ENCODE measurements at regions not wholly inside any gene's neighbourhood (a gene's known extent, or its start where the extent isn't known, plus 50 kb on each side); places are given as distances from the start of the nearest gene placed in this dataset.

- no peaks in the 10 kb centered on the region for H3K79me2 ChIP-seq (ENCODE audit: low read depth)
- H3K4me2 ChIP-seq, result no peak overlapping the region
- no TSS peak for BruUV-seq (replicated peaks)
- no peak overlapping the region for H2AFZ ChIP-seq
- intact Hi-C loops (cut with micrococcal nuclease; ENCODE audit: unreplicated experiment), result no loop called here
- no peaks in the 10 kb centered on the region for H4K20me1 ChIP-seq (ENCODE audit: insufficient read depth)
- H3K27ac ChIP-seq, result no peak overlapping the region
- CTCF ChIA-PET, result interaction anchor here (0.5 kb wide), 1 partner anchor 335 kb away, joined by 3 read pairs; no protein-coding TSS in a partner anchor
- no peaks in the 10 kb centered on the region for H3K27me3 ChIP-seq (ENCODE audit: insufficient read depth, low read depth)
- DNase-seq, result no peak
- peaks cover 25% of the 10 kb centered on the region for H3K4me1 ChIP-seq (replicated peaks; ENCODE audit: insufficient read depth)
- H3K36me3 ChIP-seq (ENCODE audit: low read depth), result no peaks in the 10 kb centered on the region
- H3K9me3 ChIP-seq (ENCODE audit: insufficient read depth, low read depth), result peaks cover 8% of the 10 kb centered on the region; the same call in 1 of the 2 replicates
- H3F3A ChIP-seq (ENCODE audit: insufficient read depth, low read depth), result peaks cover 11% of the 10 kb centered on the region; the same call in 1 of the 2 replicates
- no peak overlapping the region for H3K4me3 ChIP-seq
- H3K9me2 ChIP-seq (ENCODE audit: insufficient read depth), result no peaks in the 10 kb centered on the region
- POLR2A ChIA-PET (ENCODE audit: unreplicated experiment), result no interaction called here
- TF ChIP-seq EZH2 (IDR thresholded peaks at IDR 0.05; ENCODE audit: low read depth) (no peak), CTCF (conservative IDR thresholded peaks at IDR 0.05) (no peak)
Measured at GRCh38 chr5:81803812-81804211, 52.9 kb upstream of the SSBP2 start.

- H3K4me3 ChIP-seq, result no peak overlapping the region
- DNase-seq, result no peak
- H2AFZ ChIP-seq, result no peak overlapping the region
- H3K36me3 ChIP-seq (ENCODE audit: low read depth), result no peaks in the 10 kb centered on the region
- no peaks in the 10 kb centered on the region for H4K20me1 ChIP-seq (ENCODE audit: insufficient read depth)
- ChIA-PET CTCF (no interaction called here), POLR2A (ENCODE audit: unreplicated experiment) (no interaction called here)
- peaks cover 11% of the 10 kb centered on the region; the same call in 1 of the 2 replicates for H3F3A ChIP-seq (ENCODE audit: insufficient read depth, low read depth)
- no peaks in the 10 kb centered on the region for H3K9me2 ChIP-seq (ENCODE audit: insufficient read depth)
- TF ChIP-seq CTCF (conservative IDR thresholded peaks at IDR 0.05) (no peak), EZH2 (IDR thresholded peaks at IDR 0.05; ENCODE audit: low read depth) (no peak)
- no TSS peak for BruUV-seq (replicated peaks)
- H3K79me2 ChIP-seq (ENCODE audit: low read depth), result no peaks in the 10 kb centered on the region
- no peaks in the 10 kb centered on the region for H3K27me3 ChIP-seq (ENCODE audit: insufficient read depth, low read depth)
- intact Hi-C loops (cut with micrococcal nuclease; ENCODE audit: unreplicated experiment), result no loop called here
- no peak overlapping the region for H3K4me2 ChIP-seq
- peaks cover 8% of the 10 kb centered on the region; the same call in 1 of the 2 replicates for H3K9me3 ChIP-seq (ENCODE audit: insufficient read depth, low read depth)
- H3K4me1 ChIP-seq (replicated peaks; ENCODE audit: insufficient read depth), result peaks cover 25% of the 10 kb centered on the region
- H3K27ac ChIP-seq, result no peak overlapping the region
Measured at GRCh38 chr5:81802625-81803024, 51.7 kb upstream of the SSBP2 start.

- H3K4me1 ChIP-seq (replicated peaks; ENCODE audit: insufficient read depth), result peaks cover 25% of the 10 kb centered on the region
- intact Hi-C loops (cut with micrococcal nuclease; ENCODE audit: unreplicated experiment), result no loop called here
- H3K4me3 ChIP-seq, result no peak overlapping the region
- no TSS peak for BruUV-seq (replicated peaks)
- H3K9me2 ChIP-seq (ENCODE audit: insufficient read depth), result no peaks in the 10 kb centered on the region
- H3K79me2 ChIP-seq (ENCODE audit: low read depth), result no peaks in the 10 kb centered on the region
- H3K27ac ChIP-seq, result no peak overlapping the region
- H3K36me3 ChIP-seq (ENCODE audit: low read depth), result no peaks in the 10 kb centered on the region
- peaks cover 5% of the 10 kb centered on the region; the same call in 1 of the 2 replicates for H3K9me3 ChIP-seq (ENCODE audit: insufficient read depth, low read depth)
- H3F3A ChIP-seq (ENCODE audit: insufficient read depth, low read depth), result peaks cover 11% of the 10 kb centered on the region; the same call in 1 of the 2 replicates
- H2AFZ ChIP-seq, result no peak overlapping the region
- no peak for TF ChIP-seq EZH2 (IDR thresholded peaks at IDR 0.05; ENCODE audit: low read depth)
- no peak for TF ChIP-seq CTCF (conservative IDR thresholded peaks at IDR 0.05)
- H4K20me1 ChIP-seq (ENCODE audit: insufficient read depth), result no peaks in the 10 kb centered on the region
- DNase-seq, result no peak
- no peak overlapping the region for H3K4me2 ChIP-seq
- ChIA-PET CTCF (no interaction called here), POLR2A (ENCODE audit: unreplicated experiment) (no interaction called here)
- no peaks in the 10 kb centered on the region for H3K27me3 ChIP-seq (ENCODE audit: insufficient read depth, low read depth)
Measured at GRCh38 chr5:81802020-81802419, 51.1 kb upstream of the SSBP2 start.

Measured in PC-9 (cell line).